ENCODE measurements at regions not wholly inside any gene's neighbourhood (a gene's known extent, or its start where the extent isn't known, plus 50 kb on each side); places are given as distances from the start of the nearest gene placed in this dataset.

- DNase-seq (ENCODE audit: low spot score in 2 of 2, unreplicated experiment in 2 of 2), result no peak
- TF ChIP-seq CTCF (IDR thresholded peaks at IDR 0.05; ENCODE audit: unreplicated experiment), result no peak
- no peak overlapping the region for H3K4me3 Mint-ChIP-seq
- H3K4me1 Mint-ChIP-seq, result peaks cover 74% of the 10 kb centered on the region
- peaks cover 16% of the 10 kb centered on the region for H3K27me3 Mint-ChIP-seq (ENCODE audit: low read depth)
- no peaks in the 10 kb centered on the region for H3K36me3 Mint-ChIP-seq
- no peaks in the 10 kb centered on the region for H3K9me3 Mint-ChIP-seq
- peak overlapping the region; percentile 77 for H3K27ac Mint-ChIP-seq
Measured at GRCh38 chr2:38442643-38443541, 65.8 kb upstream of the ATL2 start.

GRCh38 chr2:38441346-38441745 is 64.3 kb upstream of the ATL2 start:
- H3K4me3 Mint-ChIP-seq, result no peak overlapping the region
- H3K27me3 Mint-ChIP-seq (ENCODE audit: low read depth), result peaks cover 16% of the 10 kb centered on the region
- H3K4me1 Mint-ChIP-seq, result peaks cover 62% of the 10 kb centered on the region
- H3K9me3 Mint-ChIP-seq, result no peaks in the 10 kb centered on the region
- TF ChIP-seq CTCF (IDR thresholded peaks at IDR 0.05; ENCODE audit: unreplicated experiment), result no peak
- no peaks in the 10 kb centered on the region for H3K36me3 Mint-ChIP-seq
- no peak for DNase-seq (ENCODE audit: low spot score in 2 of 2, unreplicated experiment in 2 of 2)
- peak overlapping the region; percentile 39 for H3K27ac Mint-ChIP-seq

- peaks cover 56% of the 10 kb centered on the region for H3K4me1 Mint-ChIP-seq
- DNase-seq (ENCODE audit: low spot score in 2 of 2, unreplicated experiment in 2 of 2), result no peak
Measured at GRCh38 chr2:38440655-38441054, 63.6 kb upstream of the ATL2 start.

GRCh38 chr2:38439863-38440262 is 62.8 kb upstream of the ATL2 start:
- no peak for DNase-seq (ENCODE audit: low spot score in 2 of 2, unreplicated experiment in 2 of 2)
- Mint-ChIP-seq H3K4me1 (peaks cover 56% of the 10 kb centered on the region), H3K9me3 (no peaks in the 10 kb centered on the region), H3K4me3 (no peak overlapping the region), H3K36me3 (no peaks in the 10 kb centered on the region), H3K27ac (no peak overlapping the region), H3K27me3 (ENCODE audit: low read depth) (peaks cover 16% of the 10 kb centered on the region)
- no peak for TF ChIP-seq CTCF (IDR thresholded peaks at IDR 0.05; ENCODE audit: unreplicated experiment)

More at GRCh38 chr2:38440655-38441054, 63.6 kb upstream of the ATL2 start:
- Mint-ChIP-seq H3K9me3 (no peaks in the 10 kb centered on the region), H3K27ac (peak overlapping the region; percentile 39), H3K4me3 (no peak overlapping the region), H3K36me3 (no peaks in the 10 kb centered on the region), H3K27me3 (ENCODE audit: low read depth) (peaks cover 16% of the 10 kb centered on the region)
- TF ChIP-seq CTCF (IDR thresholded peaks at IDR 0.05; ENCODE audit: unreplicated experiment), result no peak

GRCh38 chr2:38438883-38439612 is 62.0 kb upstream of the ATL2 start:
- Mint-ChIP-seq H3K4me1 (peaks cover 51% of the 10 kb centered on the region), H3K36me3 (no peaks in the 10 kb centered on the region), H3K9me3 (peaks cover 4% of the 10 kb centered on the region), H3K27ac (peak overlapping the region; percentile 75), H3K4me3 (no peak overlapping the region), H3K27me3 (ENCODE audit: low read depth) (peaks cover 11% of the 10 kb centered on the region)
- no peak for DNase-seq (ENCODE audit: low spot score in 2 of 2, unreplicated experiment in 2 of 2)
- no peak for TF ChIP-seq CTCF (IDR thresholded peaks at IDR 0.05; ENCODE audit: unreplicated experiment)
